AG04450 (cell line): ENCODE measurements at regions not wholly inside any gene's neighbourhood (a gene's known extent, or its start where the extent isn't known, plus 50 kb on each side); places are given as distances from the start of the nearest gene placed in this dataset.

Experiments used
- CTCF ChIA-PET: fragments of 300-600, 350-600 bp; formaldehyde crosslinking; extraction: SDS; loops from one replicate; lab custom pipeline; 2022; ENCODE audit warnings: antibody characterized with exemption, inconsistent platforms; lab: Charles Lee
- POLR2A ChIA-PET: fragments of 350-600 bp; formaldehyde crosslinking; extraction: SDS; loops from one replicate; lab custom pipeline; 2021; ENCODE audit warnings: antibody characterized with exemption, inconsistent platforms; lab: Yijun Ruan, JAX
- DNase-seq: peaks from one replicate; pipeline ENCODE4 v3.0.0-alpha.2; 2011; ENCODE audit warnings: low read depth, low spot score
- H3K27ac ChIP-seq: one replicate; pipeline ENCODE4 v1.5.1; 2012; ENCODE audit warnings: low read depth, low read length, control low read depth
- H3K27me3 ChIP-seq: one replicate; pipeline ENCODE4 v1.6.0; 2012; ENCODE audit warnings: low read length; ENCODE audit not compliant: control insufficient read depth, insufficient read depth
- H3K4me3 ChIP-seq: 2 replicates; pipeline ENCODE4 v1.5.1; 2011; ENCODE audit warnings: mild to moderate bottlenecking, low read depth, low read length, control low read depth
- H3K9me3 ChIP-seq: 2 replicates; pipeline ENCODE4 v1.5.1; 2012; ENCODE audit warnings: low read length; ENCODE audit not compliant: control insufficient read depth, insufficient read depth
- TF ChIP-seq, protein P1 (sequence below): IDR thresholded peaks from 2 replicates; pipeline ENCODE4 v1.5.1; 2011; ENCODE audit warnings: low read depth, low read length, control low read depth, inconsistent platforms

GRCh38 chr20:48141660-48142515 is 356.6 kb upstream of the SULF2 start:
- TF ChIP-seq, protein P1, sequence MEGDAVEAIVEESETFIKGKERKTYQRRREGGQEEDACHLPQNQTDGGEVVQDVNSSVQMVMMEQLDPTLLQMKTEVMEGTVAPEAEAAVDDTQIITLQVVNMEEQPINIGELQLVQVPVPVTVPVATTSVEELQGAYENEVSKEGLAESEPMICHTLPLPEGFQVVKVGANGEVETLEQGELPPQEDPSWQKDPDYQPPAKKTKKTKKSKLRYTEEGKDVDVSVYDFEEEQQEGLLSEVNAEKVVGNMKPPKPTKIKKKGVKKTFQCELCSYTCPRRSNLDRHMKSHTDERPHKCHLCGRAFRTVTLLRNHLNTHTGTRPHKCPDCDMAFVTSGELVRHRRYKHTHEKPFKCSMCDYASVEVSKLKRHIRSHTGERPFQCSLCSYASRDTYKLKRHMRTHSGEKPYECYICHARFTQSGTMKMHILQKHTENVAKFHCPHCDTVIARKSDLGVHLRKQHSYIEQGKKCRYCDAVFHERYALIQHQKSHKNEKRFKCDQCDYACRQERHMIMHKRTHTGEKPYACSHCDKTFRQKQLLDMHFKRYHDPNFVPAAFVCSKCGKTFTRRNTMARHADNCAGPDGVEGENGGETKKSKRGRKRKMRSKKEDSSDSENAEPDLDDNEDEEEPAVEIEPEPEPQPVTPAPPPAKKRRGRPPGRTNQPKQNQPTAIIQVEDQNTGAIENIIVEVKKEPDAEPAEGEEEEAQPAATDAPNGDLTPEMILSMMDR, result no peak
- H3K27ac ChIP-seq, result no peak overlapping the region
- peaks cover 2% of the 10 kb centered on the region; the same call in 1 of the 2 replicates for H3K9me3 ChIP-seq
- ChIA-PET POLR2A (no interaction called here), CTCF (interaction anchor here (0.8 kb wide), 1 partner anchor 173 kb away, joined by 5 read pairs; no protein-coding TSS in a partner anchor)
- no peaks in the 10 kb centered on the region for H3K27me3 ChIP-seq
- DNase-seq, result no peak
- H3K4me3 ChIP-seq, result no peak overlapping the region

GRCh38 chr20:48139262-48140041 is 354.2 kb upstream of the SULF2 start:
- CTCF ChIA-PET, result no interaction called here

GRCh38 chr20:48132834-48133233 is 347.6 kb upstream of the SULF2 start:
- TF ChIP-seq, protein P1, result no peak
- H3K9me3 ChIP-seq, result no peaks in the 10 kb centered on the region; the same call in 1 of the 2 replicates
- ChIA-PET POLR2A (no interaction called here), CTCF (no interaction called here)
- no peaks in the 10 kb centered on the region for H3K27me3 ChIP-seq
- H3K4me3 ChIP-seq, result no peak overlapping the region
- DNase-seq, result no peak
- H3K27ac ChIP-seq, result no peak overlapping the region

More at GRCh38 chr20:48139262-48140041, 354.2 kb upstream of the SULF2 start:
- Histone ChIP-seq H3K27ac (no peak overlapping the region), H3K9me3 (peaks cover 2% of the 10 kb centered on the region; the same call in 1 of the 2 replicates), H3K27me3 (no peaks in the 10 kb centered on the region), H3K4me3 (no peak overlapping the region)
- DNase-seq, result no peak
- POLR2A ChIA-PET, result no interaction called here
- TF ChIP-seq, protein P1, result no peak

GRCh38 chr20:48131581-48131980 is 346.3 kb upstream of the SULF2 start:
- DNase-seq, result no peak
- Histone ChIP-seq H3K9me3 (no peaks in the 10 kb centered on the region), H3K4me3 (no peak overlapping the region), H3K27ac (no peak overlapping the region), H3K27me3 (no peaks in the 10 kb centered on the region)
- TF ChIP-seq, protein P1, result no peak
- ChIA-PET POLR2A (no interaction called here), CTCF (no interaction called here)
